HL-60 (cell line): ENCODE measurements at regions not wholly inside any gene's neighbourhood (a gene's known extent, or its start where the extent isn't known, plus 50 kb on each side); places are given as distances from the start of the nearest gene placed in this dataset.

ENCODE experiments used
- DNase-seq, 2 experiments: peaks; one replicate each; pipeline ENCODE4 v3.0.0-alpha.2; 2010 to 2020; ENCODE audit warnings: low read depth in 1 of 2, low spot score in 1 of 2
- H3K27ac ChIP-seq: fragments of 250-450 bp; sonication (Bioruptor Pico); replicated peaks from 2 replicates; pipeline ENCODE4 v1.5.1; 2020; ENCODE audit warnings: mild to moderate bottlenecking, moderate library complexity
- H3K27me3 ChIP-seq: fragments of 250-450 bp; sonication (Bioruptor Pico); 2 replicates; pipeline ENCODE4 v1.5.1; 2021; ENCODE audit warnings: mild to moderate bottlenecking, moderate library complexity; ENCODE audit not compliant: insufficient read depth, poor library complexity, severe bottlenecking
- H3K4me3 ChIP-seq: replicated peaks from 2 replicates; pipeline ENCODE4 v1.5.1; 2011; ENCODE audit warnings: mild to moderate bottlenecking, control low read depth, low read length; ENCODE audit not compliant: insufficient read depth
- CTCF ChIP-seq: IDR thresholded peaks from one replicate; pipeline ENCODE4 v1.5.1; 2011; ENCODE audit warnings: low read length, control low read depth, inconsistent platforms; ENCODE audit not compliant: insufficient read depth
- GABPA ChIP-seq: IDR thresholded peaks from 2 replicates; pipeline ENCODE4 v1.6.1; 2012; ENCODE audit warnings: low read depth
- POLR2AphosphoS5 ChIP-seq: IDR thresholded peaks from 2 replicates; pipeline ENCODE4 v1.6.1; 2012; ENCODE audit warnings: low read depth
- REST ChIP-seq: IDR thresholded peaks from 2 replicates; pipeline ENCODE4 v1.6.1; 2012; ENCODE audit warnings: low read depth; ENCODE audit not compliant: insufficient replicate concordance
- SPI1 ChIP-seq: IDR thresholded peaks from 2 replicates; pipeline ENCODE4 v1.6.1; 2012; ENCODE audit warnings: low read depth, mild to moderate bottlenecking, borderline replicate concordance

GRCh38 chr3:184656458-184656828, 55.4 kb downstream of the MAGEF1 start:
- H3K27me3 ChIP-seq = no peaks in the 10 kb centered on the region
- TF ChIP-seq CTCF (no peak), POLR2AphosphoS5 (no peak), SPI1 (no peak), REST (no peak), GABPA (no peak)
- H3K4me3 ChIP-seq = no peak overlapping the region
- H3K27ac ChIP-seq = no peak overlapping the region
- DNase-seq = no peak

GRCh38 chr3:184655597-184655996, 56.3 kb downstream of the MAGEF1 start:
- Histone ChIP-seq H3K27me3 (no peaks in the 10 kb centered on the region), H3K27ac (no peak overlapping the region), H3K4me3 (no peak overlapping the region)
- no peak for DNase-seq
- TF ChIP-seq GABPA (no peak), POLR2AphosphoS5 (no peak), REST (no peak), CTCF (no peak), SPI1 (no peak)

- DNase-seq = no peak
- Histone ChIP-seq H3K27me3 (no peaks in the 10 kb centered on the region), H3K27ac (no peak overlapping the region), H3K4me3 (no peak overlapping the region)
- no peak for TF ChIP-seq CTCF
- TF ChIP-seq SPI1 = no peak
- TF ChIP-seq REST = no peak
These were observed 57.5 kb downstream of the MAGEF1 start for GRCh38 chr3:184654375-184654774.
